GM21390 (cell line): ENCODE measurements at regions not wholly inside any gene's neighbourhood (a gene's known extent, or its start where the extent isn't known, plus 50 kb on each side); places are given as distances from the start of the nearest gene placed in this dataset.

Experiments used
- ATAC-seq: cut with Tn5 transposase; IDR thresholded peaks from one replicate; pipeline ENCODE4 v1.9.1; 2021; ENCODE audit not compliant: unreplicated experiment

DNA sequence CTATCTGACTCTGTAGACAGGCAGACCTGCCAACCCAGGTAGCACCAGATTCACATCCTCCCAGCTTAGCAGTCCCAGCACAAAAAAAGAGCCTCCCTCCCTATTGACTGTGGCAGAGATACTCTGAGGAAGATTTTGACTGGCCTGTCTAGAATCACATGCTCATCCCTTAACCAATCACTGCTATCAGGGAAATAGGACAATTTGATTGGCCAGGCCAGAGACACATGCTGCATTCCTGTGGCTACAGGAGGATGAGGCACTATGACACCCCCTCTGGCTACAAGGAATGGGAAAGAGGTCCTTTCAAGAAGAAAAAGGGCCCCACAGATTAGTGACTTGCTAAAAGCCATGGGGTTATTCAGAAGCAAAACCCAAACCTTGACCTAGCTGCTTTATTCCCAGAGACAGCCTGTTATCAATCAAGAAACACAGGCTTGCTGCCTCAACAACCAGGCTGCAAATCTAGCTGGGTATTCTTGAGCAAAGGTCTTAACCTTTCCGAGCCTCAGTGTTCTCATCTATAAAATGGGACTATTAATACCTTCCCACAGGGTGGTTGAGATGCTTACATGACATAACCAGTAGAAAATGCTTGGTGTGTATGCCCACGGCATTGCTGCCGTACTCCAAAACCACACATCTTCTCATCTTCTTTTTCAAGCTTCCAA lies 147.6 kb downstream of the BCOR start:
- no peak for ATAC-seq

GRCh38 chrX:39952989-39953388 lies 144.8 kb downstream of the BCOR start:
- ATAC-seq = no peak

DNA sequence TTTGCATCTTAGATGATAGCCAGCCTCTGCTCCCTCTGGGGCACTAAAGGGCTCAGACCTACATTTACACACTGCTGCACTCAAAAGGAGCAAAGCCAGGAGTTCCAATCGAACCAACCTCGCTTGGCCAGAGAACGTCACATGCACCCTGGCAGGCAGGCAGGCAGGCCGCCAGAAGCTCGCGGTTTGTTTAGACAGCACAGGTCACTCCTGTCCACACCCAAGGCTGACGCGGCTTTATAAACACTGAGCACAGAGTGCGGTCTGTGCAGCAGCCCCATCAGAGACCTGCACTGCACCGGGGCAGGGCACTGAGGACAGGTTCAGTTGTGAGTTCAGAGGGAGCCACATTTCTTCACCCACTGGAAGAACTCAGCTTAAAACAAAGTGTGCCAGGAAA lies 143.9 kb downstream of the BCOR start:
- ATAC-seq = no peak

GRCh38 chrX:39954851-39955250 lies 142.9 kb downstream of the BCOR start:
- ATAC-seq = no peak

GRCh38 chrX:39955625-39956024 lies 142.1 kb downstream of the BCOR start:
- no peak for ATAC-seq

- ATAC-seq = no peak
Observed at GRCh38 chrX:39956803-39957394, 140.9 kb downstream of the BCOR start.

- no peak for ATAC-seq
Observed at GRCh38 chrX:39957816-39958566, 139.8 kb downstream of the BCOR start.

DNA sequence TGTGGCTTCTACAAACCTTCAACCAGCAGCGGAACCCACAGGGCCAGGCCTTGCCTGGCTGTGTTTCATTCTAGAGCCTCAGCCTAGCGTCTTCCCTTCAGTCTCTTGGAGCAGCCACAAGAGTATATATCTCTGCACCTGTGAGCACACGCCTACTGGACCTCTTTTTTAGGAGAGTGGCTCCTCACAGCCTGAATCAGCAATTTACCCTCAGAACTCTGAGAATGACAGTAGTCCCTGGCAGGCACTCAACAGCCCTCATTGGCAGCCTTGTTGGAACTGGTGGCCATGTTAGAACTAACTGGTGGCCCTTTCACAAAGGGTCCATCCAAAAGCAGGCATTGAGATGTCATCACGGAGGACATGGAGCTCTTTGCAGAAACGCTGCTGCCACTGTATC lies 138.9 kb downstream of the BCOR start:
- ATAC-seq = no peak

DNA sequence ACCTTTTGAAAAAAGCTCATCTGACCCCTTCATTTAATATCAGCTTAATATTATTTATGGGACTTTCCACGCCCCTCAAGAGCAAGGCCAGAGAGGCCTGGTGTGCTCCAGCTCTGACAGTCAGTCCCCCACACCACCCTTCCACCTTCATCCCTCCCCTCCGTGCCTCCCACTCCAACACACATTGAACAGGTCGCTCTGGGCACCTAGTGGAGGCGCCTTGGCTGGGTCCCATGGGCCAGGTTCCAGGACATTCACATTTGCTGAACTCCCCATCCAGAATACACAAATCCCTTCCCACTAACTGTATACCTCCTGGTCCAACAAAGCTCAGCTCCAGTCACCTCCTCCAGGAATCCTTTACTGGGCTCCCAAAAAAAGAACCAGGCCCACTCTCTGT lies 137.5 kb downstream of the BCOR start:
- no peak for ATAC-seq

- no peak for ATAC-seq
Observed at GRCh38 chrX:39961441-39961840, 136.3 kb downstream of the BCOR start.

GRCh38 chrX:39965051-39965573 lies 132.6 kb downstream of the BCOR start:
- ATAC-seq = no peak

DNA sequence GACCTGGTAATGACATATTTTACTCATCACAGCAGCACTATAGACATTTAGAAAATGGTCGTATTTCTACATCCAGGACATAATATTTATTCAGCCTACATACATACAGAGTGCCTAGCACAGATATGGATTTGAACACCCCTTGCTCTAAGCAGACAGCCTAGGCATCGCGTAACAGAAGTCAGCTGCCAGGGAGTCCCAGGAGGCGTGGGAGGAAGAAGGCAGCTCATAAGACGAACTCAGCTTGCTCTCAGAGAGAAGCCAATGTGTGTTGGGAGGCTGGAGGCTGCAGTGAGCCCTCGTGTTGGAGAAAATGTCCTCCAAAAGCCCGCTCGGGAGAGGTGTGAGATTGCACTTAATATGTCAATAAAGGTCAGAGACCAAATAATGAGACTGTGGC lies 131.6 kb downstream of the BCOR start:
- no peak for ATAC-seq

DNA sequence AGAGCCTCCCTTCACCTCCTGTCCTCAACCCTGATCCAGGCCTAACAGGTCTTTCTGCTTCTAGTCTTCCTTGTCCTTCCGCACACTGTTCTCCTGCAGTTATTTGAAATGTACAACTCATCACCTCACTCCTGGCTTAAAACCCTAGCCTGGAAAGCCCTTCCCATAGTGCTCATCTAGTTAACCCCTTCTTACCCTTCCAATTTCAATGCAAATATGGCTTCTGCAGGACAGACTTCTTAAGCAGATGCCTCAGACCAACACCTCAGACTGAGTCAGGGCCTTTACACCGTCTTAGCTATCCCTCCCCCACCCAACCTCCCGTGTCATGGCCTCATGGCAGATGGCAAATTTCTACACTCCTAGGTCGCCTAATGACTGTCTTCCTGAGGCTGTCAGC lies 130.4 kb downstream of the BCOR start:
- ATAC-seq = no peak

DNA sequence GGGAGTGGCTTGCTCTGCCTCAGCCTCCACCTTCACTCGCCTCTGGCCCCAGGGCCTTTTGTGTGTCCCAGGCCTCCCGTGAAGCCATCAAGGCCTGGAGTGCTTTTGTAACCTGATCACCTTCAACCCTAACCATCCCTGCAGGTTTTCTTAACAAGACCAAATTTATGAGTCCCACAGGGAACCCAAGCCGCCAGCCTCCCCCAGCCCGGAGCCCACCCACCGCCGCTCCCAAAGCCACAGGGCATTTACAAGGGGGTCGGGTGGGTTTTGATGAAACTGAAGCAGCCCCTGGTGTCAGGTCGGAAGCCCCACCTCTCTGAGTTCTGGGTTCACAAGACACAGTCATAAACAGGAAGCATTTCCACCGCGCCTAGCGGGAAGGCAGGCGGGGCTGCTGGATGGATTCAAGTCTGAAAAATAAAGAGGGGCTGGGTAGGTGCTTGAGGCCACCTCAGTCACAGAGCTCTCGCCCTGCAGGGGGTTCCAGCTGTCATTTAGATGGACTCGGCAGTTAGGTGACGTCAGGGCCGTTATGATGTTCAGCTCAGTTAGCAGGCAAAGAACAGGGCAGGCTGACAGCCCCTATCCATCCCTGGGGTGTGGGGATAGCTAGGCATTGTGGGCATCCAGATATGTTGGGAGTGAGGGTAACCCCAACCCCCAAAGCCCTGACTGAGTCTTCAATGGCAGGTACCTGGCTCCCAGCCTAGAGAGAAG lies 128.5 kb downstream of the BCOR start:
- ATAC-seq = no peak

GRCh38 chrX:39969819-39970504 lies 127.8 kb downstream of the BCOR start:
- ATAC-seq = no peak

- no peak for ATAC-seq
Observed at GRCh38 chrX:39971760-39972159, 126.0 kb downstream of the BCOR start.

DNA sequence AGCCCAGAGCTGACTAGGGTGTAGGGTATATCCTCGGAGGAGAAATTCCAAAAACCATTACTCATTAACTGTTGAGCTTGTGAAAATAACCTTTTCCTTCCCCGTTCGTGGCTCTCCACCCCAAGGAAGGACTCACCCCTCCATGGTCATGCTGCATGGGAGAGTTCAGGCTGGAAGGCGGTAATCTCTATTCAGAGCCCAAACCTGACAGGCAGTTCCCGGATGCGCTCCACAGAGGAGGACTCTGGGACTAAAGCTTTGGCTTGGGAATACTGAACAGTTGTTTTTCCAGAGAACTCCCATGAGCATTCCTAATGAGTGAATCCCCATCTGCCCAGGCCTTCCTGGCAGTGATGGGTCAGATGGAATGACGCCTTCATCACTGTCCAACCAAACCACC lies 125.4 kb downstream of the BCOR start:
- ATAC-seq = no peak

DNA sequence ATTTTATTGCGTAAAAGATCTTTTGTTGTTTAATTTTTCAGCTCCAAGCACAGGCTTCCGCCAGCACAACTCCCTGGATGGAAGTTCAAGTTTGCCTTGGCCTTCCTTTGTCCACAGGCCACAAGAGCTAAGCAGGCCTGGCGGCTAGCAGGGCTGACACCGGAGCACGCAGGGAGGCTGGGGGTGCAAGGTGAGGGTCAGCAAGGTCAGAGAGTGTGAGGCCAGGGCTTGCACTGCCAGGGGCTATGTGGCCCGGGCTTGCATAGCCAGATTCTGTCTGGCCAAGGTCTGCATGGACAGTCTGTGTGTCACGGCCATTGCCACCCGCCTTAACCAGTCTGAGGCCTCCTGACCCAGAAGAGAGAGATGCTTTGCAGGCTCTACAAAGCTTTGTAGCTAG lies 123.9 kb downstream of the BCOR start:
- ATAC-seq = no peak

DNA sequence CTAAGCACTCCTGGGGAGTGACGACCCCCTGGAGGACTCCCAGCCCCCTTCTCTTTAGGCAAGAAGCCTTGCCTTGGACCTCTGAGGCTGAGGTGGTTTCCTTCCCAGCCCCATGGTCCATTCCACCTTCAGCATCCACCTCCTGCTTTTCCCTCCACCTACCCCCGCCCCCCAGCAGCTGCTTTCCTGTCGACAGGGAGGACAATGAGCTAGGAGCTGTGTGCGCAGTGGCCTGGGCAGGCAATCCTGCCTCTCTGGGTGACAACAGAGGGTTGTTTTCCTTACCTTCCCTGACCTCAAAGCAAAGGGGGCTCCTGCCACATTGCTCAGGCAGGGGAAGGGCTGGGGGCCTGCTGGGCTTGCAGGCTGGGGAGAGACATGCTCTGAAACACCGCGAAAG lies 123.5 kb downstream of the BCOR start:
- ATAC-seq = no peak

DNA sequence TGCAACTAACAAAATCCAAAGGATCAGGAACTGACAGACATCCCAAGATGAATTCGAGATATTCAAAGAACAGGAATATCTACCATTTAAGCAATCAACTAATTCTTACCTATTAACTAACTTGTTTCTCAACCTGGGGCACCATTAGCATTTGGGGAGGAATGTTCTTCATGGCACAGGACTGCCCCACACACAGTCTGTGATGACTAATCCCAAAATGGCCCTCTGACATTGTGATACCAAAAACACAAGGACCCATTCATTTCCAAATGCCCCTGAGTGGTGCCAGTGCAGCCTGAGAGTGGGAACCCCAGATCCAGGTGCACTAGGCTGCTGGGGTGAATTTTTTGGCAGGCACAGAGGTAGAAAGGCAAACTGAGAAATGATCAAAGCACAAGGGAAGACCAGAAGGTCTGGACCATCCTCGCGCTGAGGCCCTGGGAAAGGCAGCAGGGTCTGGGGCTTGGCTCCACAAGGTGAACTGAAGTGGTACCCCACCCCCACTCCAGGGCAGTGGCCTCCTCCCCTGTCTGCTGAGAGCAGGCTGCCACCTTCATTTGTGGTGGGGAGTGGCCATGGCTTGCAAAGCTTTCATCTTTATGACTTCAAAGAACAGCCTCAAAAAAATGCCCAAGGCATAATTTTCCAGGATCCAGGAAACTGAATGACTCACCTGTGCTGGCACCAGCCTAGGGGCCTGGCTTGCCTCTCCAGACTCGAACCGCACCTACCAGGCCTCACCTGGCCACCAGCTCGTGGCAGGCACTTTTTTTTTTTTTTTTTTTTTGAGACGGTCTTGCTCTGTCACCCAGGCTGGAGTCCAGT lies 122.4 kb downstream of the BCOR start:
- ATAC-seq = no peak
